ENCODE measurements at regions not wholly inside any gene's neighbourhood (a gene's known extent, or its start where the extent isn't known, plus 50 kb on each side); places are given as distances from the start of the nearest gene placed in this dataset.

DNA sequence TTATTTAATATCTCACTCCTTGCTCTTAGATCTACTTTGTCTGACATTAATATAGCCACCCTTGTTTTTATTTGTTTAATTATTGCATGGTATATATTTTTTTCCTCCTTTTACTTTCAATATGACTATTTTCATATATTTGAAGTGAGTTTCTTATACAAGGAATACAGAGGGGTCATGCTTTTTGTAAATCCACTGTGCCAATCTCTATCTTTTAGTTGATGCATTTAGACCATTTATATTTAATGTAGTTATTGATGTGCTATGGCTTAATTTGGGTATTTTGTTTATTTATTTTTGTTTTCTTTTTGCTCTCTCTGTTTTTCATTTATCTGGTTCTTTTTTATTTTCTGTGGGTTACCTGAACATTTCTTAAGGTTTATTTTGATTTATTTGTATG is 750.6 kb downstream of the TMEM182 start:
- H3K27ac Mint-ChIP-seq (ENCODE audit: low read depth, unreplicated experiment), result no peak overlapping the region
- BruUV-seq (replicated peaks), result no TSS peak
- ChIA-PET CTCF (no interaction called here), POLR2A (no interaction called here)
- DNase-seq (ENCODE audit: unreplicated experiment), result no peak
- no peaks in the 10 kb centered on the region for H3K36me3 Mint-ChIP-seq (ENCODE audit: insufficient read depth, unreplicated experiment)
- no peaks in the 10 kb centered on the region for H3K4me1 Mint-ChIP-seq (ENCODE audit: insufficient read depth, unreplicated experiment)
- H3K4me3 Mint-ChIP-seq (ENCODE audit: unreplicated experiment), result no peak overlapping the region
- intact Hi-C loops (cut with micrococcal nuclease), result no loop called here
- H3K27me3 Mint-ChIP-seq (ENCODE audit: insufficient read depth, unreplicated experiment), result no peaks in the 10 kb centered on the region
- TF ChIP-seq, protein P1, sequence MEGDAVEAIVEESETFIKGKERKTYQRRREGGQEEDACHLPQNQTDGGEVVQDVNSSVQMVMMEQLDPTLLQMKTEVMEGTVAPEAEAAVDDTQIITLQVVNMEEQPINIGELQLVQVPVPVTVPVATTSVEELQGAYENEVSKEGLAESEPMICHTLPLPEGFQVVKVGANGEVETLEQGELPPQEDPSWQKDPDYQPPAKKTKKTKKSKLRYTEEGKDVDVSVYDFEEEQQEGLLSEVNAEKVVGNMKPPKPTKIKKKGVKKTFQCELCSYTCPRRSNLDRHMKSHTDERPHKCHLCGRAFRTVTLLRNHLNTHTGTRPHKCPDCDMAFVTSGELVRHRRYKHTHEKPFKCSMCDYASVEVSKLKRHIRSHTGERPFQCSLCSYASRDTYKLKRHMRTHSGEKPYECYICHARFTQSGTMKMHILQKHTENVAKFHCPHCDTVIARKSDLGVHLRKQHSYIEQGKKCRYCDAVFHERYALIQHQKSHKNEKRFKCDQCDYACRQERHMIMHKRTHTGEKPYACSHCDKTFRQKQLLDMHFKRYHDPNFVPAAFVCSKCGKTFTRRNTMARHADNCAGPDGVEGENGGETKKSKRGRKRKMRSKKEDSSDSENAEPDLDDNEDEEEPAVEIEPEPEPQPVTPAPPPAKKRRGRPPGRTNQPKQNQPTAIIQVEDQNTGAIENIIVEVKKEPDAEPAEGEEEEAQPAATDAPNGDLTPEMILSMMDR (IDR thresholded peaks at IDR 0.05; ENCODE audit: unreplicated experiment), result no peak
- H3K9me3 Mint-ChIP-seq (ENCODE audit: unreplicated experiment), result peaks cover 29% of the 10 kb centered on the region

DNA sequence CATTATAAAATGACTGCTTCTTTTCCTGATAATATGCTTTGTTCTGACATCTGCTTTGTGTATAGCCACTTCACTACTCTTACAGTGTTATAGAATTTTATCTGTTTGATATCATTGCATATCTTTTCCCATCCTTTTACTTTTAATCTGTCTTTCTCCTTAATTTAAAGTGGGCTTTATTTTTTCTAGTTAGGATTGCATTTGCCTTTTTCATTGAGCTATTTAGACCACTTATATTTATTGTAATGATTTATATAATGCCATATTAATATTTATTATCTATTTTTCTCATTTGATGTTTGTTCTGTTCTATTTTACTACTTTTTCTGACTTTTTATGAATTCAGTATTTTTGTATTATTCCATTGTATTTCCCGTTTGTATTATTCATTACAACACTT is 758.7 kb downstream of the TMEM182 start:
- Mint-ChIP-seq H3K36me3 (ENCODE audit: insufficient read depth, unreplicated experiment) (no peaks in the 10 kb centered on the region), H3K27ac (ENCODE audit: low read depth, unreplicated experiment) (no peak overlapping the region), H3K4me1 (ENCODE audit: insufficient read depth, unreplicated experiment) (no peaks in the 10 kb centered on the region), H3K4me3 (ENCODE audit: unreplicated experiment) (no peak overlapping the region), H3K9me3 (ENCODE audit: unreplicated experiment) (no peaks in the 10 kb centered on the region), H3K27me3 (ENCODE audit: insufficient read depth, unreplicated experiment) (no peaks in the 10 kb centered on the region)
- ChIA-PET POLR2A (no interaction called here), CTCF (no interaction called here)
- no peak for DNase-seq (ENCODE audit: unreplicated experiment)
- BruUV-seq (replicated peaks), result no TSS peak
- intact Hi-C loops (cut with micrococcal nuclease), result no loop called here
- TF ChIP-seq, protein P1 (IDR thresholded peaks at IDR 0.05; ENCODE audit: unreplicated experiment), result no peak

DNA sequence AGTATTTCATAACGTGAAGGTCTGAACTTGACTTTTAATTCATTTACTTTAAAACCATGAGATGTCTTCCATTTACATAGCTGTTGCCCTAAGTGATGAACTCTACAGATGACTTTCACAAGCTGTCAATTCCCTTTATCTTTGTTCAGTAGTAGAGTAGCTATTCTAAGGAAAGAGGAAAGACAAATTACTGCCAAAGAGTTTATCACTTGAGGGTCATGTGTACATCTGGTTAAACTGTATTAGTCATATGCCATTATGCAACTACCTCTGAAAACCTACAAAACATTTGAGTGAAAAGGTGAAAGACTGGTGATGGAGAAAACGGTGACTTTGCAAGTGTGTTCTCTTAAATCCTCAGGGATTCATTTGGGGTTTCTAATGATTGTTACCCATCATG is 763.9 kb downstream of the TMEM182 start:
- no peak overlapping the region for H3K27ac Mint-ChIP-seq (ENCODE audit: low read depth, unreplicated experiment)
- POLR2A ChIA-PET, result no interaction called here
- intact Hi-C loops (cut with micrococcal nuclease), result no loop called here
- no TSS peak for BruUV-seq (replicated peaks)
- peak; percentile 0 for DNase-seq (ENCODE audit: unreplicated experiment)
- H3K9me3 Mint-ChIP-seq (ENCODE audit: unreplicated experiment), result no peaks in the 10 kb centered on the region
- no peaks in the 10 kb centered on the region for H3K27me3 Mint-ChIP-seq (ENCODE audit: insufficient read depth, unreplicated experiment)
- H3K4me3 Mint-ChIP-seq (ENCODE audit: unreplicated experiment), result no peak overlapping the region
- CTCF ChIA-PET, result no interaction called here
- no peaks in the 10 kb centered on the region for H3K4me1 Mint-ChIP-seq (ENCODE audit: insufficient read depth, unreplicated experiment)
- H3K36me3 Mint-ChIP-seq (ENCODE audit: insufficient read depth, unreplicated experiment), result no peaks in the 10 kb centered on the region
- TF ChIP-seq, protein P1 (IDR thresholded peaks at IDR 0.05; ENCODE audit: unreplicated experiment), result no peak

DNA sequence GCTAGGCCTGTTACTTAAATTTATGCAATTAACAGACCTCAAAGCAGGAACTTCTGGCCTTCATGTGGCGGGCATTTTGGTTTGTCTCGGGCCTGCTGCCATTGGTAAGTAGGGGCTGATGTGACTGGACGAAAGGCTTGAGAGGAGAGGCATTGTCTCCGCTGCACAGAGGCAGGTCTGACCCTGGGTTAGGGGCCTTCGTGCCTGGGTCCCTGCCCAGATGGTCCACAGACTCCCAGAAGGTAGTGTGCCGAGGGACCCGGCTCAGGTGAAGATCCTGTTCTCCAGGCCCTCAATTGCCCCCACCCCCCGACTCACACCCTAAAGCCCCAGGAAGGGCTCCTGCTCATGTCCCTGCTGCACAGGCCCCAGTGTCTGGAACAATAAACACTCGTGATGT is 764.9 kb downstream of the TMEM182 start:
- Mint-ChIP-seq H3K4me3 (ENCODE audit: unreplicated experiment) (no peak overlapping the region), H3K36me3 (ENCODE audit: insufficient read depth, unreplicated experiment) (no peaks in the 10 kb centered on the region), H3K4me1 (ENCODE audit: insufficient read depth, unreplicated experiment) (no peaks in the 10 kb centered on the region), H3K27me3 (ENCODE audit: insufficient read depth, unreplicated experiment) (no peaks in the 10 kb centered on the region), H3K9me3 (ENCODE audit: unreplicated experiment) (no peaks in the 10 kb centered on the region), H3K27ac (ENCODE audit: low read depth, unreplicated experiment) (no peak overlapping the region)
- TF ChIP-seq, protein P1 (IDR thresholded peaks at IDR 0.05; ENCODE audit: unreplicated experiment), result no peak
- no peak for DNase-seq (ENCODE audit: unreplicated experiment)
- CTCF ChIA-PET, result no interaction called here
- BruUV-seq (replicated peaks), result no TSS peak
- intact Hi-C loops (cut with micrococcal nuclease), result no loop called here
- POLR2A ChIA-PET, result no interaction called here

Measured in MCF 10A (cell line).